CD4-positive, alpha-beta memory T cell (primary cell): ENCODE measurements at regions not wholly inside any gene's neighbourhood (a gene's known extent, or its start where the extent isn't known, plus 50 kb on each side); places are given as distances from the start of the nearest gene placed in this dataset.

Experiments
- CTCF ChIA-PET: fragments of 350-600 bp; sonication (Branson Sonifier 250); formaldehyde crosslinking; loops from one replicate; lab custom pipeline; 2021; ENCODE audit warnings: inconsistent platforms; ENCODE audit not compliant: partially characterized antibody; lab: Charles Lee
- POLR2A ChIA-PET: fragments of 350-600 bp; sonication (Branson Sonifier 250); formaldehyde crosslinking; loops from one replicate; lab custom pipeline; 2021; ENCODE audit not compliant: partially characterized antibody; lab: Charles Lee
- DNase-seq, 5 donors: peaks; one replicate each; pipeline versions ENCODE4 v3.0.0 to v3.0.0-alpha.2; 2020 to 2022; ENCODE audit warnings: mixed read lengths in 1 of 5
- H3K27ac ChIP-seq: one replicate; pipeline ENCODE4 v1.7.0; 2013; ENCODE audit warnings: low read depth, low read length
- H3K27me3 ChIP-seq: 2 replicates; pipeline ENCODE4 v1.7.0; 2013; ENCODE audit warnings: mild to moderate bottlenecking, low read length, moderate library complexity; ENCODE audit not compliant: insufficient read depth
- H3K36me3 ChIP-seq: 2 replicates; pipeline ENCODE4 v1.7.0; 2013; ENCODE audit warnings: mild to moderate bottlenecking, low read length, moderate library complexity; ENCODE audit not compliant: insufficient read depth
- H3K4me1 ChIP-seq: 2 replicates; pipeline ENCODE4 v1.7.0; 2013; ENCODE audit warnings: mild to moderate bottlenecking, low read length, moderate library complexity; ENCODE audit not compliant: insufficient read depth
- H3K4me3 ChIP-seq, 2 donors: one replicate each; pipeline ENCODE4 v1.7.0; 2013; ENCODE audit warnings: low read length in 2 of 2, mild to moderate bottlenecking in 1 of 2
- H3K9me3 ChIP-seq, 2 donors: one replicate each; pipeline ENCODE4 v1.7.0; 2013; ENCODE audit warnings: low read length in 2 of 2, control low read depth in 1 of 2; ENCODE audit not compliant: control insufficient read depth in 1 of 2
- H3K27ac Mint-ChIP-seq, 7 donors: one replicate each; pipeline ENCODE4 v1.8.0; 2020 to 2021; ENCODE audit warnings: mixed read lengths in 7 of 7, mild to moderate bottlenecking in 6 of 7, inconsistent platforms in 3 of 7, moderate library complexity in 3 of 7
- H3K27me3 Mint-ChIP-seq, 2 donors: one replicate each; pipeline ENCODE4 v1.8.0; 2020 to 2021; ENCODE audit warnings: mixed read lengths in 2 of 2
- H3K36me3 Mint-ChIP-seq, 2 donors: one replicate each; pipeline ENCODE4 v1.8.0; 2020 to 2021; ENCODE audit warnings: mixed read lengths in 2 of 2, inconsistent platforms in 1 of 2, mild to moderate bottlenecking in 1 of 2
- H3K4me1 Mint-ChIP-seq, 4 donors: one replicate each; pipeline ENCODE4 v1.8.0; 2020 to 2021; ENCODE audit warnings: mixed read lengths in 4 of 4, mild to moderate bottlenecking in 1 of 4
- H3K4me3 Mint-ChIP-seq, 8 donors: one replicate each; pipeline ENCODE4 v1.8.0; 2020 to 2021; ENCODE audit warnings: mixed read lengths in 8 of 8, mild to moderate bottlenecking in 7 of 8, moderate library complexity in 6 of 8, inconsistent platforms in 3 of 8
- H3K9me3 Mint-ChIP-seq, 8 donors: one replicate each; pipeline ENCODE4 v1.8.0; 2020 to 2021; ENCODE audit warnings: mixed read lengths in 8 of 8, mild to moderate bottlenecking in 5 of 8, inconsistent platforms in 3 of 8, moderate library complexity in 1 of 8
- intact Hi-C: fragments of 100-400 bp; cut with micrococcal nuclease; formaldehyde crosslinking; loops from one replicate; pipeline ENCODE4 v1.15.1; 2023

DNA sequence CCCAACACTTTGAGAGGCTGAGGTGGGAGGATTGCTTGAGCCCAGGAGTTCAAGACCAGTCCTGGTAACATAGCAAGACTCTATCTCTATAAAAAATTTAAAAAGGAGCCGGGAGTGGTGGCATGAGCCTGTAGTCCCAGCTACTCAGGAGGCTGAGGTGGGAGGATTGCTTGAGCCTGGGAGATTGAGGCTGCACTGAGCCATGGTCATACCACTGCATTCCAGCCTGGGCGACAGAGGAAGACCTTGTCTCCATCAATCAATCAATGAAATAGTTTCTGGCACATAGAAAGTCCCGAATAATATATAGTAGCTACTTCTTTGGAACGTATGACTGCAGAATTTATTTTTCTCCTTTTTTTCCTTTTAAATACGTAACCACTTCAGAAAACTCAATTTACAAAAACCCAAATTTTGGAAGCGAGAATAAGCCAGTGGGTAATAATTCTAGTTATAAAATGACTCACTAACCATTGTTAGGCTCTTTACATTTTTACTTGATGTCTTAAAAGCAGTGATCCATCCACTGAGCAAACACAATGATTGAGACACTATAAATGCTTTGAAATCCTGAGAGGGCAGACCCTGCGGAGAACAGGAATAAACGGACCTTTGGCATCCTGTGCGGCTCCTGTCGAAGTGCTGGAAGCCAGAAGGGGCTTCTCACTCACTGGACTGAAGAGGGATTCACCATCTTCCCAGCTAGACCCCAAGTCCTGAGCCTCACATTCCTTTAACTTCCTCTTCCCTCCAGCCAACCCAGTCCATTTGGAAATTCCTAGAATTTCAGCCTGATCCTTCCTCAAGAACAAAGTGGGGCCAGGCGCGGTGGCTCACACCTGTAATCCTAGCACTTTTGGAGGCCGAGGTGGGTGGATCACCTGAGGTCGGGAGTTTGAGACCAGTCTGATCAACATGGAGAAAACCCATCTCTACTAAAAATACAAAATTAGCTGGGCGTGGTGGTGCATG is 68.4 kb upstream of the MFGE8 start:
- no peaks in the 10 kb centered on the region for H3K36me3 Mint-ChIP-seq
- H3K27me3 Mint-ChIP-seq: peaks cover 0 to 1% of the 10 kb centered on the region in 2 donors
- intact Hi-C loops: no loop called here
- DNase-seq: no peak
- Histone ChIP-seq H3K27ac (no peak overlapping the region), H3K9me3 (no peaks in the 10 kb centered on the region), H3K4me3 (no peak overlapping the region), H3K27me3 (no peaks in the 10 kb centered on the region), H3K4me1 (no peaks in the 10 kb centered on the region), H3K36me3 (no peaks in the 10 kb centered on the region)
- no peaks in the 10 kb centered on the region for H3K4me1 Mint-ChIP-seq
- H3K4me3 Mint-ChIP-seq: no peak overlapping the region
- H3K9me3 Mint-ChIP-seq: peaks cover 0 to under 1% (median 0%) of the 10 kb centered on the region in 8 donors
- ChIA-PET POLR2A (no interaction called here), CTCF (interaction anchor here (1.1 to 2.4 kb wide), 2 partner anchors 11 to 77 kb away, joined by 3 to 7 read pairs; no protein-coding TSS in a partner anchor)
- no peak overlapping the region for H3K27ac Mint-ChIP-seq

DNA sequence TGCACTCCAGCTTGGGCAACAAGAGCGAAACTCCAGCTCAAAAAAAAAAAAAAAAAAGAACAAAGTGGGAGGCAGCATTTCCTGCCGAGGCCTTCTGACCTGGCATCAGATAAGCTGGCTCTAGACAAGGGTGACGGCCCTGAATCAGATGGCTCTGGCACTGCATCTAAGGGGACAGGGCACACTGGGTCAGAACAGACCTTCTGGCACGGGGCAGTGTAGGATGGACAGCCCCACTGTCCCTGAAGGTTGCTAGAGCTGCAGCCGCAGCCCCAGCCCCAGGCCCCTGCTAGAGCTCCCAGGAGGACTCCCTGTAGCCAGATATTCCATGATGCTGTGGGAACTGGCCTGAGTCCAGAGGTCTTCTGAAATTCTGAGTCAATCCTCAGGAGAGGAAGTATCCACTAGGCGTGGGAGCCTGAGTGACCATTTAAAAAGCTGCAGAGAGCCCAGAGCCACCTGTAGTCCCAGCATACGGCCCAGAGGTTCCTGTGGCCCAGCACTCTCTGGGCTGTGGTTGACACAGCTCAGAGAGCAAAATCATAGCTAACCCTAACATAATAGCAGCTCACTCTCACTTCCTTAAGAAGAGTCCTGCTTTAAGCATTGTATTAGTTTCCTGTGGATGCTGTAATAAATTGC is 69.2 kb upstream of the MFGE8 start:
- no peak overlapping the region for H3K27ac Mint-ChIP-seq

DNA sequence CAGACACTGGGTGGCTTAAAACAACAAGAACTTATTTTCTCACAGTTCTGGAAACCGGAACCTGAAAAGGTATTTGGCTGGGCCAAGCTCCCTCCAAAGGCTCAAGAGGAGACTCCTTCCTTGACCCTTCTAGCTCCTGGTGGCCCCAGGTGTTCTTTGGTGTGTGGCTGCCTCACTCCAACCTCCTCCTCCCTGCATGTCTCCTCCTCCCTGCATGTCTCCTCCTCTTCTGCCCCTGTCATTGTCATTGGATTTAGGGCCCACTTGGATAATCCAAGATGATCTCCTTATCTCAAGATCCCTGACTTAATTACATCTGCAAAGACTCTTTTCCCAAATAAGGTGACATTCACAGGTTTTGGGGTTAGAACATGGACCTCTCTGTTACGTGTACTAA is 69.8 kb upstream of the MFGE8 start:
- Histone ChIP-seq H3K36me3 (no peaks in the 10 kb centered on the region), H3K9me3 (no peaks in the 10 kb centered on the region), H3K4me3 (no peak overlapping the region), H3K27me3 (no peaks in the 10 kb centered on the region), H3K27ac (no peak overlapping the region), H3K4me1 (no peaks in the 10 kb centered on the region)
- CTCF ChIA-PET: interaction anchor here (1.0 kb wide), 1 partner anchor 78 kb away, joined by 3 read pairs; no protein-coding TSS in a partner anchor
- no peaks in the 10 kb centered on the region for H3K27me3 Mint-ChIP-seq
- no peaks in the 10 kb centered on the region for H3K9me3 Mint-ChIP-seq
- H3K27ac Mint-ChIP-seq: no peak overlapping the region
- H3K36me3 Mint-ChIP-seq: no peaks in the 10 kb centered on the region
- DNase-seq: no peak
- no peaks in the 10 kb centered on the region for H3K4me1 Mint-ChIP-seq
- no peak overlapping the region for H3K4me3 Mint-ChIP-seq
- intact Hi-C loops: no loop called here
- POLR2A ChIA-PET: no interaction called here

More for the DNA sequence above, 69.2 kb upstream of the MFGE8 start:
- POLR2A ChIA-PET: no interaction called here
- Mint-ChIP-seq H3K27me3 (no peaks in the 10 kb centered on the region), H3K4me1 (no peaks in the 10 kb centered on the region), H3K9me3 (no peaks in the 10 kb centered on the region), H3K4me3 (no peak overlapping the region), H3K36me3 (no peaks in the 10 kb centered on the region)
- H3K36me3 ChIP-seq: no peaks in the 10 kb centered on the region
- H3K4me3 ChIP-seq: no peak overlapping the region
- no peaks in the 10 kb centered on the region for H3K9me3 ChIP-seq
- H3K27me3 ChIP-seq: no peaks in the 10 kb centered on the region
- intact Hi-C loops: no loop called here
- H3K27ac ChIP-seq: no peak overlapping the region
- H3K4me1 ChIP-seq: no peaks in the 10 kb centered on the region
- DNase-seq: no peak
- CTCF ChIA-PET: interaction anchor here (1.0 kb wide), 1 partner anchor 77 kb away, joined by 3 read pairs; no protein-coding TSS in a partner anchor

DNA sequence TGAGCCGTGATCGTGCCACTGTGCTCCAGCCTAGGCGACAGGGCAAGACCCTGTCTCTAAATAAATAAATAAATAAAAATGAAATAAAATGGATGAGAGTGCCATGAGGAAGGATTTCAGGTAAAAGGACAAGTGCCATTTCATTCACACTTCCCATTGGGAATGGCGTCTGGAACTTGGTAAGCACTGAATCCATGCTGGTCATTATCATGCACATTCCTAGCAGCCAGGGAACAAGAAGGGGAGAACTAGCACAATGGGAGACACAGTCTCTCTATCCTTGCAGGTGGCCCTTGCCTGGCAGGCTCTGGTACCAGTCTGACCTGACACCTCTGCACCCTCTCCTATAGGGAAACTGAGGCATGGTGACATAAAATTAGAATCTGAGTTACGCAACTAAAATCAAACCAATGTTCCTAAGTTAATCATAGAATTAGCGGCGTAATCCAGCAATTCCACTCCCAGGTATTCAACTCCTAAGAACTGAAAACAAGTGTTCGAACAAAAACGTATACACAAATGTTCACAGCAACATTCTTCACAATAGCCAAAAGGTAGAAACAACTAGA is 70.8 kb upstream of the MFGE8 start:
- no peak overlapping the region for H3K27ac ChIP-seq
- no peaks in the 10 kb centered on the region for H3K9me3 ChIP-seq
- intact Hi-C loops: no loop called here
- H3K27me3 ChIP-seq: no peaks in the 10 kb centered on the region
- no peaks in the 10 kb centered on the region for H3K36me3 Mint-ChIP-seq
- H3K4me1 ChIP-seq: no peaks in the 10 kb centered on the region
- H3K27me3 Mint-ChIP-seq: no peaks in the 10 kb centered on the region
- no peak overlapping the region for H3K27ac Mint-ChIP-seq
- no peaks in the 10 kb centered on the region for H3K9me3 Mint-ChIP-seq
- CTCF ChIA-PET: no interaction called here
- POLR2A ChIA-PET: no interaction called here
- no peak overlapping the region for H3K4me3 Mint-ChIP-seq
- H3K4me3 ChIP-seq: no peak overlapping the region
- DNase-seq: no peak
- H3K4me1 Mint-ChIP-seq: no peaks in the 10 kb centered on the region
- H3K36me3 ChIP-seq: no peaks in the 10 kb centered on the region

DNA sequence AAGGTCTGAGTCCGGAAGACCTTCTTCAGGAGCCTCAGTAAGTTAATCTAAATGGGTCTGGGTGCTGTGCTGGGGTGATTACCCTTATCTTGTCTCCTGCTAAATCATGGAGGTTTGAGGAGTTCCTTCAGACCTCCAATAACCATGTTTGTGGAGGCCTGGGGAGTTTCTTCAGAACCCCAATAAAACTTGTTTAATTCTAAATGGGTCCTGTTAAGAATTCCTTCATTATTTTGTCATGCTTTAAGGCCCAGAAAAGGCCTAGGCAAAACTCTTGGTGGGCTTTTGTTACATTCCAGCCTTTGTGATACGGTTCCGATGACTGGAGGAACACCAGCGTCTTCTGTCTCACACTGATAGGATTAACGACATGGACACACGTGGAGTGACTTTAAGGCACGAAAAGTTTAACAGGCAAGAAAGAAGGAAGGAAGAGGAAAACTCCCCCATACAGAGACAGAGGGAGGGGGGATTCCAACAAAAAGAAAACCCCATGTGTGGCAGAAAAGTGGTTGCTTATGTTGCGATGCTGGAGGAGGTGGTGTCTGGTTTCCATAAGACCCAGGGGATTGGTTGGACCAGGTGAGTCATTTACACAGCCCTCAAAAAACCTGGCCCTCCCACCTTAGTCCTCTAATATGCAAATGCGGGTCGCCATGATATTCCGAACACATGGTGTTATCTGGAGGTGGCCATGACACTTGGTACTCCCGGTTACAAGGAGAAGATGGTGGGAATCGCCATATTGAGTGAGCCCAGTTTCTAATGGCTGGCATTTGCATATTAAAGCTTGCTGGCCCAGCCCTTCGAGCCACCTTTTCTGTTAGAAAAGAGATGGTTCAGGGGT is 72.6 kb upstream of the MFGE8 start:
- peaks cover 2% of the 10 kb centered on the region in 2 donors for H3K27me3 Mint-ChIP-seq
- intact Hi-C loops: no loop called here
- H3K27me3 ChIP-seq: no peaks in the 10 kb centered on the region
- no peaks in the 10 kb centered on the region for H3K9me3 ChIP-seq
- H3K27ac ChIP-seq: no peak overlapping the region
- ChIA-PET POLR2A (no interaction called here), CTCF (no interaction called here)
- H3K4me3 ChIP-seq: no peak overlapping the region
- H3K4me3 Mint-ChIP-seq: no peak overlapping the region
- H3K4me1 Mint-ChIP-seq: no peaks in the 10 kb centered on the region
- H3K36me3 Mint-ChIP-seq: no peaks in the 10 kb centered on the region
- H3K9me3 Mint-ChIP-seq: no peaks in the 10 kb centered on the region
- H3K27ac Mint-ChIP-seq: no peak overlapping the region
- no peaks in the 10 kb centered on the region for H3K4me1 ChIP-seq
- H3K36me3 ChIP-seq: no peaks in the 10 kb centered on the region
- DNase-seq: no peak

DNA sequence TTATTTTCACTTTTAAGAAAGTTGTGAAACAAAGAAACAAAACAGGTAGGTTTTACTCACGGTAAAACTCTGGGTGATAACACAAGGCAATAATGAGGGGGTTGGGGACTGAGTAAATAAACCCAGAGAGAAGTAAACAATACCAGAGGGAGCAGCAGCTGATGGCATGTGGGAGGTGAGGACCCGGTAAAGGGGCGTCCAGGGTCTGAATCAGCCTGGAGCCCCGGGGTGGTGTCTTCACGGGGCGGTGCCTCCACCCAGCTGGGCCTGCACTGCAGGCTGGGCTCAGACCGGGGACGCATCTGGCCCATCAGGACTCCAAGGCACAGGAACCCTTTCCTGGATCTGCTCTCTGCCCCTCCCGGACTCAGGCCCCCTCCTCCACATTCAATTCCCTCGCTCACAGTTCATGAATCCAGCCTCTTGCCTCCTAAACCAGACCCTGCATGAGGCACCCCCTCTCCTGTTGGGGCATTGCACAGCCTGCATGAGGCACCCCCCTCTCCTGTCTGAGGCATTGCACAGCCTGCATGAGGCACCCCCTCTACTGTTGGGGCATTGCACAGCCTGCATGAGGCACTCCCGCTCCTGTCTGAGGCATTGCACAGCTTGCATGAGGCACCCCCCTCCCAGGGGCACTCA is 73.9 kb upstream of the MFGE8 start:
- no peaks in the 10 kb centered on the region for H3K4me1 ChIP-seq
- no peaks in the 10 kb centered on the region for H3K27me3 ChIP-seq
- no peak for DNase-seq
- no peak overlapping the region for H3K27ac ChIP-seq
- H3K9me3 ChIP-seq: no peaks in the 10 kb centered on the region
- ChIA-PET CTCF (no interaction called here), POLR2A (no interaction called here)
- Mint-ChIP-seq H3K4me1 (no peaks in the 10 kb centered on the region), H3K4me3 (no peak overlapping the region), H3K9me3 (no peaks in the 10 kb centered on the region), H3K27ac (peak overlapping the region in 1 of 7 donors; percentile 13), H3K27me3 (peaks cover 2% of the 10 kb centered on the region in 2 donors), H3K36me3 (no peaks in the 10 kb centered on the region)
- intact Hi-C loops: no loop called here
- no peak overlapping the region for H3K4me3 ChIP-seq
- H3K36me3 ChIP-seq: no peaks in the 10 kb centered on the region
